GM20000 (cell line): ENCODE measurements at regions not wholly inside any gene's neighbourhood (a gene's known extent, or its start where the extent isn't known, plus 50 kb on each side); places are given as distances from the start of the nearest gene placed in this dataset.

Experiments used
- DNase-seq: peaks from one replicate; pipeline ENCODE4 v3.0.0; 2012; ENCODE audit warnings: low spot score
- CTCF ChIP-seq: IDR thresholded peaks from 2 replicates; pipeline ENCODE4 v1.5.1; 2012; ENCODE audit warnings: mild to moderate bottlenecking, control low read depth; ENCODE audit errors: extremely low read depth, missing control alignments

- no peak for DNase-seq
- TF ChIP-seq CTCF = no peak
Observed at GRCh38 chr5:158390577-158390976, 531.6 kb upstream of the CLINT1 start.

- DNase-seq = no peak
- TF ChIP-seq CTCF = no peak
Observed at GRCh38 chr5:158389786-158390185, 530.8 kb upstream of the CLINT1 start.

GRCh38 chr5:158388021-158388420, 529.1 kb upstream of the CLINT1 start:
- TF ChIP-seq CTCF = no peak
- DNase-seq = no peak

GRCh38 chr5:158387499-158387898, 528.6 kb upstream of the CLINT1 start:
- no peak for TF ChIP-seq CTCF
- no peak for DNase-seq

- TF ChIP-seq CTCF = no peak
- DNase-seq = no peak
Observed at GRCh38 chr5:158385982-158386381, 527.0 kb upstream of the CLINT1 start.

GRCh38 chr5:158384535-158385481, 525.9 kb upstream of the CLINT1 start:
- TF ChIP-seq CTCF = no peak
- DNase-seq = no peak

GRCh38 chr5:158383486-158383885, 524.5 kb upstream of the CLINT1 start:
- TF ChIP-seq CTCF = no peak
- DNase-seq = no peak
